Inflammatory macrophage (primary cell): ENCODE measurements at regions not wholly inside any gene's neighbourhood (a gene's known extent, or its start where the extent isn't known, plus 50 kb on each side); places are given as distances from the start of the nearest gene placed in this dataset.

Source experiments
- DNase-seq, 2 donors: peaks; one replicate each; pipeline ENCODE4 v3.0.0-alpha.2; 2020 to 2022

- no peak for DNase-seq
Observed at GRCh38 chr3:170751899-170752293, 118.1 kb downstream of the RPL22L1 start.

DNA sequence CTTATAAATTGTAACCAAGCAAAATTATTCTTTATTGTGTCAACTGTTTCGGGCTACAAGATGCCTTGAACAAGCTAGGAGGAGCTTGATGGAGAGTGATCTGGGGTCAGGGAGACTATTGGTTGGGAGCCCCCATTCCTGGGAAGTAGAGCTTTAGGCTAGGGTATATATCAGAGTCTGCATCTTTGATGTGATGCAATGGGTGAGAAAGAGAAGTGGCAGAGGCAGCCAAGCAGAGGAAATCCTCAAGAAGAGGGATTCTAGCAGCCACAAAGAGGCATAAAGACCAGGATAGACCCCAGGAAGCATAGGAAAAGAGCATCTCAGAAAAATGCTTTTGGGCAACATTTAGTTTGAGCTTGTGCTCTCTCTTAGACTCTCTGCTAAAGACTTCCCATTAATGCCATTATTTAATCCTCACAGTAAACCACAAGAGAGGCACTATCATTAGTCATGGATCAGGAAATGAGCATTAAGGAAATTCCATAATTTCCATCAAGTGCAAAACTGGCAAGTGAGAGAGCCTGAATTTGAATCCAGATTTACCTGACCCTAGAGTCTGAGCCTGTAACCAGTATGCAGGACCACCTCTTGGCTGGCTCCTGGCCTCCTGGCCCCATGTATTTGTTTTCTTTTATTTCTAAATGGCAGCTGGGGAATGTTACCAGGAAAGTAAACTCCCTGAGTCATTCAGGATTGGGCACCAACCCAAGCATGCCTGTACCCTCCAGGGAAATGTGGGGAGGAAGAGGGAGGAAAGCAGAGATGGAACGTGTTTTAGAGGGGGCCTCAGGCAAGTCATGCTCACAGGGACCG, 118.7 kb downstream of the RPL22L1 start:
- DNase-seq, result no peak

GRCh38 chr3:170750478-170750830, 119.5 kb downstream of the RPL22L1 start:
- no peak for DNase-seq

DNA sequence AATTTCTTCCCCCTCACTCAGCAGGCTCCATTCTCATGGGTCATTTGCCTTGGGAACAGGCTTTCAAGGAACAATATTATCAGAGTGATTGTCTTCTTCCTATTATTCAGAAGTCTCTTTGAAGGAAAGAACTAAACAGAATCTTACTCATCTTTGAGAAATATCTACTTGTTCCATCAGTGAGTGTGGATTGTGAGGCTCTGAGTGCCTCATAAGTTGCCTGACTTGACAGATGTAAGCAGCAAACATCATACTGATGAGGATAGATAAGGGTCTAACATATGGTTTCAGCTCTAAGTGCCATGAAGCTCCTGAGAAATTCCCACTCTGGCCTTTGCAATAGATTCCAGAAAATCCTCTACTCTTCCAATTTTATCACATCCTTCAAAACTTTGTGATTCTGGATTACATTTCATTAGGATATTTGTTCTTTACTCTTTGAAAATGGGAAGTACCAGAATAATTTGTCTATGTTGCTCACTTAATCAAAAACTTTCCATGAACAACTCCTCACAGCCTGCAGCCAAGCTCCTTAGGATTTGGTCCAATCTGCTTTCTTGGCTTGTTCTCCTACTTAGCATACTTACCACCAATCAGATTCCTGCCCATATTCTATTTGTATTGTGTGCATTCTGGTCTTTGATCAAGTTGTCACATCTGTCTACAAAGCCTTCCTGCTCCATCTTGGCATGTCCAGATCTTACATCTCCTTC, 120.1 kb downstream of the RPL22L1 start:
- DNase-seq, result no peak

DNA sequence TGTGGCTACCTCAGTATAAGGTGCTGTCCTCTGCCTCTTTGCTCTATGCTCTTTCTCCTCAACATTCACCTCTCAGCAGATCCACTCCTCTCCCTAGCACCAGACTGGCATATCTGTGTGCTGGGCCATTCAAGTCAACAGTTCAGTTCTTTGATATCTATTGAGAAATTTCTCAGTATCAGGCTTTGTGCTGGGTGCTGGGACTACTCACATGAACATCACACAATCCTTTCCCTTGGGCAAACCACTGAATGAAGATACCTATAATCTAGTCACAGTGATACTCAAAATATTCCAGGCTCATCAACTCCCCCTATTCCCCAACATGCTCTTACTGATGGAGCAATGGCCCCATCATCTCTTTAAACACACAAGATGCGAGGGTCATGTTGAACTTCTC, 120.8 kb downstream of the RPL22L1 start:
- DNase-seq, result no peak

- DNase-seq, result no peak
Observed at GRCh38 chr3:170746175-170746942, 123.6 kb downstream of the RPL22L1 start.

GRCh38 chr3:170745211-170745718, 124.7 kb downstream of the RPL22L1 start:
- DNase-seq, result no peak

- no peak for DNase-seq
Observed at GRCh38 chr3:170741756-170742529, 128.1 kb downstream of the RPL22L1 start.

DNA sequence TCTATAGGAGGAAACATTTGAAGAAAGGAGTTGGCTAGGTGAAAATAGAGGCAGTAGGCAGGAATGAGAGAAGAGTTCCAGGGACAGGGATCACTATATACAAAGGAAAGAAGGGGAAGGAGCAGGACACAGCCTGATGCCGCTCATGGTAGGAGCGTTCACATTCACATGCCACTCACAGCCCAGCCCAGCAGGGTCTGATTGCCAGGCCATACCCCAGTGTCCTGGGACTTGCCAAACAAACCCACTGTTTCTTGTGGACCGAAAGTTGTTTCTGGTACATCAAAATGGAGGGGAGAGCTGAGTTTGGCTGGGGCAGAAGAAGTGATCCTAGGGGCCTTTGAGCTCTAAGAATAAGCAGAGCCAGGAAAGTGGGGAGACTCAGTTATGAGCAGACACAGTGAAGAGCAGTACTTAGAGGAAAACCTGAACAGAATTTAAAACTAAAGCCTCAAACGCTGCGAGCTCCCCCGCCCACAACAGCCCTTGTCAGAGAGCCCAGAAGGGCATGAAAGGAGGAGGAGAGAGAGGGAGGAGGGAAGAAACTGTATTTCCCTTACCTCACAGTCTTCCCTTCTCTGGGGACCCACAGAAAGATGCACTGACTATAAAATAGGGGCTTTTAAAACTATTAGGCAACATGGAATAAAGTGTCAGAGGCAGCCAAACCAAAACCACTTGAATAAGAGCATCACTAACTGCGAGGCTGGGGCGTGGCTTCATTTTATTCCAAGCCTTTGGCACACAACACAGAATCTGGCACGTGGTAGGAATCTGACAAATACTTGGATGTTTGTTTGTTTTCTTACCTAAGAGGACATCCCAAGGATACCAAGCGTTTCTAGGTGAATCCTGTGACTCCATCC, 129.0 kb downstream of the RPL22L1 start:
- no peak for DNase-seq

GRCh38 chr3:170740285-170740684, 129.7 kb downstream of the RPL22L1 start:
- no peak for DNase-seq

GRCh38 chr3:170739410-170739809, 130.6 kb downstream of the RPL22L1 start:
- DNase-seq, result no peak

- DNase-seq, result no peak
Observed at GRCh38 chr3:170738766-170739165, 131.2 kb downstream of the RPL22L1 start.

GRCh38 chr3:170737498-170738162, 132.4 kb downstream of the RPL22L1 start:
- no peak for DNase-seq

- no peak for DNase-seq
Observed at GRCh38 chr3:170735821-170736220, 134.2 kb downstream of the RPL22L1 start.

GRCh38 chr3:170734735-170735065, 135.3 kb downstream of the RPL22L1 start:
- no peak for DNase-seq

GRCh38 chr3:170734043-170734734, 135.8 kb downstream of the RPL22L1 start:
- no peak for DNase-seq

DNA sequence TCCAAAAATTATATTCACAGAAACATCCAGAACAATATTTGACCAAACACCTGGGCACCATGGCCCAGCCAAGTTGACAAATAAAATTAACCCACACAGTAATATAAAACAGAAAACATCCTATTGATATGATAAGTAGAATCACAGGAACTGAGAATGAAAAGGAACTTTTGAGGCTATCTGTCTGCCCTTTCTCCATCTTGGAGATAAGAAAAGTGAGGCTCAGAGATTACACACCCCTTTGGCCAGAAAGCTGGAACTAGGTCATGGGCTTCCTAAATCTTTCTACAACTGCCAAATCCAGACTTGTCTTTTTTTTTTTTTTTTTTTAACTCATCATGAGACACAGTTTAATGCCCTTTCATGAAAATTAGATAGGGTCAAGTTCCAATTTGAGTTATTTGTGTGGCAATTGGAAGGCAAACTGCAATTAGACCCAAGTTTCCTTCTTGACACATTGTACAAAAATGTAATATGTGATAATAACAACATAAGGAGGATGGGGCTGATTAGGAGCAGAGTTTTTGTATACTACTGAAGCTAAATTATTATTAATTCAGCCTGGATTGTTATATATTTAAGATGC, 137.2 kb downstream of the RPL22L1 start:
- no peak for DNase-seq

DNA sequence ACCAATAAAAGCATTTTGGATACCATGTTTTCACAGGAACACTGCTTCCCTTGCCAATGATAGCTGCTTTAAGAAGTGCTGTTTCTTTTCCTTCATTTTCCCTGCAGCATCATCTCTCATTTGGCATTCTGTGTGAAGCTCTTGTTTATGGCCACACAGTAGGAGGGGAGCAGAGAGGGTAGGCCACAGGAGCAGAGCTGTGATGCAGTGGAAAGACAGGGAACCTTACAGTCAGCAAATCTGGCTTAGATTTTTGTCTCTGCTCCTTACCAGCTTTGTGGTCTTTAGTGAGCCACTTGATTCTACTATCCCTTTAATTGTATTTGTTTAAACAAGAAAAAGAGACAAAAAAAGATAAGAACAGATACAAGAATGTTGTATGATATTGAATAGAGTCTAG, 138.7 kb downstream of the RPL22L1 start:
- no peak for DNase-seq

DNA sequence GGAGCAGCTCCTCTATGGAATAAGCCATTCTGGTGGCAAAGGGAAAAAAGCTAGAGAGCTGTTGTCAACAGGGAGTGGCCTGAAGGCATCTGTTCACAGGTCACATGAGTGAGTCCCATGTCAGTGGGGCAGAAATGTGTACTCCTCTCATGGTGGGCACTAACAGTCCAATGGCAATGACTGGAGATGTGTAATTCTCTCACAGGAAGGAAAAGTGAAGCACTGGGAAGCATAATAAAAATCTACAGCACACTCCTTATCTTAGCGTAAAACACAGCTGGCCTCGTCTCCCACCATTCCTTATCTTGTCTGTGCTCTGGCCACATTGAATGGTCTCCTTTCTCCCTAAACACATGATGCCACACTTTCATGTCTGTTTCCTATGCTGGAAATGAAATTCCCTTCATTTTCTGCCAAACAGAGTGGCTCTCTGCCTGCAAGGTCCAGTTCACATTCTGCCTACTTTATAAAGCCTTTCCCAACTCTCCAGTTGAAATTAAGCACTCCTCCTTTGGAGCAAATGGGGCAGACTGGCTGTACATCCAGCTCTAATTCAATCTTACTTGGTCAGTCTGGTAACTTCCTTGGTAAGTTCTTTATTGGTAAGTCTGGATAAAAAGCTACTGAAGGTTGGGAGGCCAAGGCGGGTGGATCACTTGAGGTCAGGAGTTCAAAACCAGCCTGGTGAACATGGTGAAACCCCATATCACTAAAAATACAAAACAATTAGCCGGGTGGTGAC, 139.8 kb downstream of the RPL22L1 start:
- DNase-seq, result no peak
